H1 (cell line): ENCODE measurements at regions not wholly inside any gene's neighbourhood (a gene's known extent, or its start where the extent isn't known, plus 50 kb on each side); places are given as distances from the start of the nearest gene placed in this dataset.

ENCODE experiments used
- BRCA1 ChIP-seq: IDR thresholded peaks from 2 replicates; pipeline ENCODE4 v1.6.1; 2012; ENCODE audit warnings: low read depth, low read length, improper control_type of control experiment
- PHF8 ChIP-seq: fragments of 200-600 bp; sonication (generic); conservative IDR thresholded peaks from 2 replicates; pipeline ENCODE4 v1.7.1; 2012; ENCODE audit warnings: low read depth, mild to moderate bottlenecking, inconsistent platforms, low read length, moderate library complexity

DNA sequence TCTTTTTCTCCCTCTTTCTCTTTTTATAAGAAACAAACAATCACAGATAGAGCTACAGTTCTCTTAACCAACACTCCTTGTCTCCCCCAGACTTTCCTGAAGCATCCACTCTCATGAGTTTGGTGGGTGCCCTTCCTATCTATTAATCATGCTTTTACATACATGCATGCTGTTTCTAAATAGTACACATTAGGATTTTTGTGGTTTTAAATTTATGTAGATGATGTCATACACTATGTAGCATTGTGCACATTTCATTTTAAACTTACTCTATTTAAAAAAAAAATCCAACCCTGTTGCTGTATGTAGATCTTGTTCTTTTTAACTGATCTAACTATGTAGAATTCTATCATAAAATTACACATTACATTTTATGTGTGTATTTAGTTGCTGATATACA is 104.3 kb upstream of the MRPS22 start (continued):
- TF ChIP-seq PHF8 = no peak
- TF ChIP-seq BRCA1 = no peak
